ENCODE measurements at regions not wholly inside any gene's neighbourhood (a gene's known extent, or its start where the extent isn't known, plus 50 kb on each side); places are given as distances from the start of the nearest gene placed in this dataset.
A peak's percentile ranks its signal among the peaks of the same experiment; 100 is the strongest.
"Not testable (repeated sequence)": the region's sequence is repeated elsewhere in the genome, so short reads cannot be mapped to it uniquely, and the experiment has no call there.

- Histone ChIP-seq H3K9me3 (no peaks in the 10 kb centered on the region), H3K27ac (no peak overlapping the region), H3K4me3 (no peak overlapping the region), H3K27me3 (no peaks in the 10 kb centered on the region), H3K36me3 (ENCODE audit: low read depth, missing control alignments) (no peaks in the 10 kb centered on the region), H3K4me1 (peaks cover 7% of the 10 kb centered on the region)
- intact Hi-C loops (cut with DNase I; ENCODE audit: low total_unique reads) = no loop called here
- no peak for TF ChIP-seq CTCF (IDR thresholded peaks at IDR 0.05)
- TF ChIP-seq POLR2A (IDR thresholded peaks at IDR 0.05) = no peak
- 75 to 84% methylated on average over 1 of the region's 1 CpG for WGBS, 2 donors
- DNase-seq = no peak
Observed at GRCh38 chr4:55001538-55001937, 123.9 kb downstream of the KDR start.

GRCh38 chr4:54999003-54999402 is 126.4 kb downstream of the KDR start:
- Histone ChIP-seq H3K27ac (no peak overlapping the region), H3K27me3 (no peaks in the 10 kb centered on the region), H3K9me3 (no peaks in the 10 kb centered on the region), H3K4me3 (no peak overlapping the region), H3K36me3 (ENCODE audit: low read depth, missing control alignments) (no peaks in the 10 kb centered on the region), H3K4me1 (no peaks in the 10 kb centered on the region)
- TF ChIP-seq CTCF (IDR thresholded peaks at IDR 0.05) (peak; percentile 31 to 38 (median 37)), POLR2A (IDR thresholded peaks at IDR 0.05) (no peak)
- intact Hi-C loops (cut with DNase I; ENCODE audit: low total_unique reads) = no loop called here
- no peak for DNase-seq

- H3K27me3 ChIP-seq; H3K4me1 ChIP-seq; H3K27ac ChIP-seq; H3K9me3 ChIP-seq; H3K4me3 ChIP-seq; intact Hi-C loops (cut with DNase I; ENCODE audit: low total_unique reads); DNase-seq; H3K36me3 ChIP-seq (ENCODE audit: low read depth, missing control alignments): not testable (repeated sequence)
- 77 to 79% methylated on average over 8 to 27 of the region's 28 CpGs for WGBS, 2 donors
Observed at GRCh38 chr4:54993473-54994026, 131.8 kb downstream of the KDR start.

GRCh38 chr4:54992266-54992665 is 133.1 kb downstream of the KDR start:
- intact Hi-C loops (cut with DNase I; ENCODE audit: low total_unique reads) = no loop called here

GRCh38 chr4:54988655-54989054 is 136.7 kb downstream of the KDR start:
- no peak for TF ChIP-seq POLR2A (IDR thresholded peaks at IDR 0.05)
- TF ChIP-seq CTCF (IDR thresholded peaks at IDR 0.05) = no peak
- no peak for DNase-seq
- no peak overlapping the region for H3K4me3 ChIP-seq

More at GRCh38 chr4:54992266-54992665, 133.1 kb downstream of the KDR start:
- Histone ChIP-seq H3K9me3 (no peaks in the 10 kb centered on the region), H3K4me3 (no peak overlapping the region), H3K27ac (no peak overlapping the region), H3K27me3 (no peaks in the 10 kb centered on the region), H3K36me3 (ENCODE audit: low read depth, missing control alignments) (no peaks in the 10 kb centered on the region), H3K4me1 (no peaks in the 10 kb centered on the region)
- TF ChIP-seq CTCF (IDR thresholded peaks at IDR 0.05) (no peak), POLR2A (IDR thresholded peaks at IDR 0.05) (no peak)
- no peak for DNase-seq
- WGBS, 2 donors = 71 to 86% methylated on average over 1 of the region's 1 CpG

More at GRCh38 chr4:54988655-54989054, 136.7 kb downstream of the KDR start:
- Histone ChIP-seq H3K36me3 (ENCODE audit: low read depth, missing control alignments) (no peaks in the 10 kb centered on the region), H3K27ac (no peak overlapping the region), H3K4me1 (no peaks in the 10 kb centered on the region), H3K27me3 (no peaks in the 10 kb centered on the region), H3K9me3 (no peaks in the 10 kb centered on the region)
- intact Hi-C loops (cut with DNase I; ENCODE audit: low total_unique reads) = no loop called here
